ENCODE measurements at regions not wholly inside any gene's neighbourhood (a gene's known extent, or its start where the extent isn't known, plus 50 kb on each side); places are given as distances from the start of the nearest gene placed in this dataset.

DNA sequence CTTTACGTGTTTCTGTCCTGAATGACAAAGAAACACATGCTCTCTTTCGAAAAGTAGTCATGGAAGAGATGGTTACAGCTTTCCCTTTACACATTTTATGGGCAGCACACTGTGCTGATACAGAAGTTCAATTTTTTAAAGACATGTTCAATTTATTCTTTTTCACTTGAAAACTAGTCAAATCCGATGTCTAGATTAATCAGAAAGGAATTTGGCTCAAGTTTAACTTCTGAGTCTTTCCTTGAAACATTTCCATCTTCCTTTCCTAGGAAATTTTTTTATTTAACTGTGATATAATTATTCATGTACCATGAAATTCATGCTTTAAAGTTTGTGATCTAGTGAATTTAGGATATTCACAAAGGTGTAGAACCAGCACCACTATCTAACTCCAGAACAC is 360.1 kb downstream of the TNS3 start:
- no peak for DNase-seq (ENCODE audit: low read depth in 2 of 2)

GRCh38 chr7:47218378-47219176 is 363.3 kb downstream of the TNS3 start:
- peak; percentile 79 to 81 for DNase-seq (ENCODE audit: low read depth in 2 of 2)

- DNase-seq (ENCODE audit: low read depth in 2 of 2): no peak
Observed at GRCh38 chr7:47217570-47218360, 364.1 kb downstream of the TNS3 start.

DNA sequence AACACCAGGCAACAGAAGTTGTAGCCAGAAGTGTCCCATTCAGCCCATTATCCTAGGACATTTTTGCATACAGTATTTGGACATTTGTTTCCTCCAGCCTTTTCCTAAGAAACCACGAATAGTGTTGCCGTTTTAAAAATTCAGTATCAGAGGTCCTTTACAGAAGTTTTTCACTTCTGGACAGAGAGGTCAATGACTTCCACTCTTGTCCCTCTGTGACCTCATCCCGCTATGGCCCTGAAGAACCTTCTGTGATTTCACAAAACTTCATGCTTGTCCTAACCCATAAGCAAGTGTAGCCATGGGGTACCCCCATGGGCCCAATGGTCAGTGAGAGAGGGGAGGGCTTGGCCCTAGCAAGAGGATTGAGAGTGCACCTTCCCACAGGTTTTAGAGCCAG is 364.8 kb downstream of the TNS3 start:
- no peak for DNase-seq (ENCODE audit: low read depth in 2 of 2)

GRCh38 chr7:47216439-47216838 is 365.5 kb downstream of the TNS3 start:
- DNase-seq (ENCODE audit: low read depth in 2 of 2): no peak

GRCh38 chr7:47215640-47216039 is 366.3 kb downstream of the TNS3 start:
- DNase-seq (ENCODE audit: low read depth in 2 of 2): no peak

DNA sequence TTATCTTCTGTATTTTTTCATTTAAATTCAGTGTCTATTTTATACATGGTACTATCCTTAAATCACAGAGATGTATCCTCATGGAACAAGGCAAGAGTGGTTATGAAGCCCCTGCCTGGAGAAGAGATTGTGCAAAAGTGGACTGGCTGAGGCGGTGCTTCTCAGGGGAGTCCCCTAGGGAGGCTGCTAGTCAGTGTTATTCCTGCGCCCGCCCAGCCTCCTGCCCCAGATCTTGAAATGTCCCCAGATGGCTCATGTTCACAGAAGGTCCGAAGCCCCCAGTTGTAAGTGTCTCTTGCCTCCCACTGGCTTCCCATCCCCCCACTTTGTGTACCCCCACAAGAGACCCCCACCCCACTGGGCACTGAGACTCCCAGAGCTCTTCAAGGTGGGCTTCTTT is 366.9 kb downstream of the TNS3 start:
- no peak for DNase-seq (ENCODE audit: low read depth in 2 of 2)

- no peak for DNase-seq (ENCODE audit: low read depth in 2 of 2)
Observed at GRCh38 chr7:47213276-47213675, 368.6 kb downstream of the TNS3 start.

DNA sequence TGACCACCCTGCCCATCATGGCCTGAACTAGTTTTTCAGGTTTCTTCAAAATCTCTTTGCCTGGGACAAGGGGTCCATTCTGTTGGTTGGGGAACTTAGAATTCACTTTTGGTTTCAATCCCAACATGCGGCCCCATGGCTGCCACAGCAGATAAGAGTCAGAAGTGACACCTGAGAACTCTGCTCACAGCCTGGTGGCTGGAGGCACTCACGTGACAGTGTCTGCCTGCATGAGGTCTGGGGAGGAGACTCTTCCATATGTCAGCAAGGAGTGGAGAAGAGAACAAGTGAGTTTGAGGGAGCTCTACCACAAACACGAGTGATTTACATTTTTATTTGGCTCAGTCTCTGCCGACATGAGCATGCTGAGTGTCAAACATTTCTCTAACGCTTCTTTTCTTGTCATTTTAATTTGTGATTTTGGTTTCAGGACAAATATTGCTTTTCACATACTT is 370.4 kb downstream of the TNS3 start:
- DNase-seq (ENCODE audit: low read depth in 2 of 2): no peak

GRCh38 chr7:47210281-47210854 is 371.5 kb downstream of the TNS3 start:
- no peak for DNase-seq (ENCODE audit: low read depth in 2 of 2)

GRCh38 chr7:47207956-47208355 is 374.0 kb downstream of the TNS3 start:
- no peak for DNase-seq (ENCODE audit: low read depth in 2 of 2)

GRCh38 chr7:47204709-47205108 is 377.2 kb downstream of the TNS3 start:
- DNase-seq (ENCODE audit: low read depth in 2 of 2): no peak

GRCh38 chr7:47202146-47202783 is 379.6 kb downstream of the TNS3 start:
- no peak for DNase-seq (ENCODE audit: low read depth in 2 of 2)

- no peak for DNase-seq (ENCODE audit: low read depth in 2 of 2)
Observed at GRCh38 chr7:47198159-47198558, 383.8 kb downstream of the TNS3 start.

DNA sequence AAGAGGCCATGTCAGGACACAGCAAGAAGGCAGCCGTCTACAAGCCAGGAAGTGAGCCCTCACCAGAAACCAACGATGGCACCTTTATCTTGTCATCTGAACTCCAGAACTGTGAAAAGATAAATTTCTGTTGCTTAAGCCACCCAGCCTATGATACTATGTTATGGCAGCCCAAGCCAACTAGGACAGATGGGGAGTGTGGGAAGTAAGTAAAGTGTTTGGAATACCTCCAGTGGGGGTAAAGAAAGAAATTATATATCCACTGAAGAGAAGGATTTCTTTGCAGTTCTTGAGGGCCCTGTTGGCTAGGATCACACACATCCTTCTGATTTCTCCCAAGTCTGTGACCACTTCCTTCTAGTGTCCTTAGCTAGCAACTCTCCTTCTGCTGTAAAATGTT is 384.4 kb downstream of the TNS3 start:
- DNase-seq (ENCODE audit: low read depth in 2 of 2): no peak

- no peak for DNase-seq (ENCODE audit: low read depth in 2 of 2)
Observed at GRCh38 chr7:47196737-47197136, 385.2 kb downstream of the TNS3 start.

- DNase-seq (ENCODE audit: low read depth in 2 of 2): no peak
Observed at GRCh38 chr7:47196106-47196645, 385.7 kb downstream of the TNS3 start.

DNA sequence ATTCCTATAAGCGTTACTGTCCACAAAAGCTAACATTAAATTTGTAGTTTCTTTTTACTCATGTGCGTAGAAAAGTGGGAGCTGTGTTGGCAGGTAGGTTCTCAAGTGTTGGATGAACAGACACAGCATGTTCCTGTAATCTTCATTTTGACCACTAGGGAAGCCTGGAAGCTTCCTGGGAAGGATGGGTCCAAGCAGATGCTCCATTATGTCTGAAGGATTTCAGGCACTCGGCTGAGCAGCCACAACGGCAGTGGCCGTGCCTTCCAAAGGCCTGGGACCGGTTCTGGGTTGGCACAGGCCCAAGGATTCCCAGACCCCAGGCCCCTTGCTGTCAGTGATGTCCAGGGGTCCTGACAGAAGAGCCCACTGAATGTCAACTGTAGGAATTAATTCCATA is 386.3 kb downstream of the TNS3 start:
- no peak for DNase-seq (ENCODE audit: low read depth in 2 of 2)

DNA sequence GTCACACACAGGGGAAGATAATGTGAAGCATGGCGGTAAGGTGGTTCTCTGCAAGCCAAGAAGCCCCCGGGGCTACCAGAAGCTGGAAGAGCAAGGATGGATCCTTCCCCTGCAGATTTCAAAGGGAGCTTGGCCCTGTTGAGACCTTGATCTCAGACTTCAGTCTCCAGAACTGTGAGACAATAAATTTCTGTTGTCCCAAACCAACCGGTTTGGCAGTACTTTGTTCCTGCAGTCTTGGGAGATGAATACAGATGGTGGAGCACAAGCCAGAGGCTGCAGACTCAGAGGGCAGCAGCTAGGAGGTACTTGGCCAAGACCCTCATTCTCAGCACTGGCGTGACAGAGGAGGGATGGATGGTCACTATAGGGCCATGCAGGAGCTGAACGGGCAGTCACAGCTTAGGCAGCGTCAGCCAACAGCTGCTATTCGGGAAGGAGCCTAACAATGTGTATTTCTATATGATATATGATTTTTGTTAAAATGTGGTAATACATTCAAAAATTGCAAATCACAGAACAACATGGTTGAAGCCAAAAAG is 387.3 kb downstream of the TNS3 start:
- DNase-seq (ENCODE audit: low read depth in 2 of 2): no peak

DNA sequence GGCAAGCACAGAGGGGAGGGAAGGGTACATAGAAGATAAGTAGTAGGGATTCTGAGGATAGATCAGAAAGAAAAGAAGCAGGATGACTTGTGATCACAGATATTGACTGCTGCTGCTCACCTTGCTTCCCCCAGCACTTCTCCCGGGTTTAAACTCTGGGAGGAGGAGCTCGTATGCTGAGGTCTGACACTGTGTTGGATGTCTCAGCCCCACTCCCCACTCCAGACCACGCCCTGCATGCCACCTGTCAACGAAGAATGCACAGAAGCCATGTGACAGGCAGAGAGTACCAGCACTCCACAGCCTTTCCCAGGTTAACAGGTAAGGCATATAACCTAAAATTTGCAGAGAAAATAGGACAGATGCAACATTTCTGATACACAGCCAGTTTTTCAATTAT is 388.9 kb downstream of the TNS3 start:
- no peak for DNase-seq (ENCODE audit: low read depth in 2 of 2)

DNA sequence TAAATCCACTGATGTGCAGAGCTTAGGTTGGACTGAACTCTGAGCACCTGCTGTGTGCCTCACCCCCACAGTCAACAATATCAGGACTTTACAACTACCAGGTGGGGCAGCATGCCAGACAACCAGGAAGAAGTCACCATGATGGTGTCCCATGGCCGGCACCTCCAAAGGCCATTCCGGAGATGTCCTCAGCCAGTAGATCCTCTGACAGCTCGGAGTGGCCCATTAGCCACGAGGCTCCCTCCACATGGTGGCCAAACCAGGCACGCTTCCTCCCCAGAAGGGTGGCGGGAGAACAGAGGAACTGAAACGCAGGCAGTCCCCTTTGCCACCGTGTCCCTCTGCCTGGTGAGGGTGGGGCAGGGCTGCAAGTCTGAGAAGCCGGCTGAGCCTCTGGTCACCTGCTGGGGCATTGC is 390.0 kb downstream of the TNS3 start:
- no peak for DNase-seq (ENCODE audit: low read depth in 2 of 2)

- no peak for DNase-seq (ENCODE audit: low read depth in 2 of 2)
Observed at GRCh38 chr7:47191316-47191715, 390.6 kb downstream of the TNS3 start.
